ENCODE measurements at regions not wholly inside any gene's neighbourhood (a gene's known extent, or its start where the extent isn't known, plus 50 kb on each side); places are given as distances from the start of the nearest gene placed in this dataset.

GRCh38 chr7:23964715-23965114 is 254.7 kb downstream of the STK31 start:
- Histone ChIP-seq H3K9me3 (ENCODE audit: low read depth, low read length) (no peaks in the 10 kb centered on the region), H4K20me1 (ENCODE audit: insufficient read depth, low read length) (no peaks in the 10 kb centered on the region), H3K27ac (ENCODE audit: low read depth, low read length) (no peak overlapping the region), H3K36me3 (ENCODE audit: insufficient read depth, low read length) (no peaks in the 10 kb centered on the region), H3K4me3 (ENCODE audit: insufficient read depth, low read length) (no peak overlapping the region), H2AFZ (ENCODE audit: low read length) (no peak overlapping the region), H3K4me1 (ENCODE audit: insufficient read depth, low read length) (no peaks in the 10 kb centered on the region), H3K4me2 (ENCODE audit: insufficient read depth, low read length) (no peak overlapping the region), H3K79me2 (ENCODE audit: insufficient read depth, low read length) (no peaks in the 10 kb centered on the region), H3K27me3 (ENCODE audit: insufficient read depth, low read length) (no peaks in the 10 kb centered on the region)
- DNase-seq (ENCODE audit: insufficient read length, low spot score, missing footprints), result no peak
- TF ChIP-seq, protein P1, sequence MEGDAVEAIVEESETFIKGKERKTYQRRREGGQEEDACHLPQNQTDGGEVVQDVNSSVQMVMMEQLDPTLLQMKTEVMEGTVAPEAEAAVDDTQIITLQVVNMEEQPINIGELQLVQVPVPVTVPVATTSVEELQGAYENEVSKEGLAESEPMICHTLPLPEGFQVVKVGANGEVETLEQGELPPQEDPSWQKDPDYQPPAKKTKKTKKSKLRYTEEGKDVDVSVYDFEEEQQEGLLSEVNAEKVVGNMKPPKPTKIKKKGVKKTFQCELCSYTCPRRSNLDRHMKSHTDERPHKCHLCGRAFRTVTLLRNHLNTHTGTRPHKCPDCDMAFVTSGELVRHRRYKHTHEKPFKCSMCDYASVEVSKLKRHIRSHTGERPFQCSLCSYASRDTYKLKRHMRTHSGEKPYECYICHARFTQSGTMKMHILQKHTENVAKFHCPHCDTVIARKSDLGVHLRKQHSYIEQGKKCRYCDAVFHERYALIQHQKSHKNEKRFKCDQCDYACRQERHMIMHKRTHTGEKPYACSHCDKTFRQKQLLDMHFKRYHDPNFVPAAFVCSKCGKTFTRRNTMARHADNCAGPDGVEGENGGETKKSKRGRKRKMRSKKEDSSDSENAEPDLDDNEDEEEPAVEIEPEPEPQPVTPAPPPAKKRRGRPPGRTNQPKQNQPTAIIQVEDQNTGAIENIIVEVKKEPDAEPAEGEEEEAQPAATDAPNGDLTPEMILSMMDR (IDR thresholded peaks at IDR 0.05; ENCODE audit: extremely low read depth, low read depth, low read length), result no peak

DNA sequence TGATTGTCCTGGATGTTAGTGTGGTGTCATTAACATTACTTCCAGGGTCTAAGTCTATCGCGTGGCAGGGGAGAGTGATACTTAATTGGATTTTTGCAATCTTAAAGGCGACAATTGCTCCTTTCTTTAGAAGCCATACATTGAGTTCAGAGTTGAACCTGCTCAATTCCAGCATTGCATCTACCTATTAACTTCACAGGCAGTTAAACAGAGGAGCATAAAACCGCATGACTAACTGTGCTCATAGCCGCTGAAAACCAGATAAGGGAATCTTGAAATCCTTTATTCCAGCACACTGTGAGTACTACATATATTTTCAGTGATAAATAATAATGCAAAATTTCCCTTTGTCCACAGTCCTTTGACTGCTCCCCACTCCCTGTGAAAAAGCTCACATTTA is 255.3 kb downstream of the STK31 start:
- H3K4me1 ChIP-seq (ENCODE audit: insufficient read depth, low read length), result no peaks in the 10 kb centered on the region
- no peaks in the 10 kb centered on the region for H3K79me2 ChIP-seq (ENCODE audit: insufficient read depth, low read length)
- TF ChIP-seq, protein P1 (IDR thresholded peaks at IDR 0.05; ENCODE audit: extremely low read depth, low read depth, low read length), result no peak
- no peaks in the 10 kb centered on the region for H3K36me3 ChIP-seq (ENCODE audit: insufficient read depth, low read length)
- no peak overlapping the region for H3K27ac ChIP-seq (ENCODE audit: low read depth, low read length)
- DNase-seq (ENCODE audit: insufficient read length, low spot score, missing footprints), result no peak
- H4K20me1 ChIP-seq (ENCODE audit: insufficient read depth, low read length), result no peaks in the 10 kb centered on the region
- no peaks in the 10 kb centered on the region for H3K9me3 ChIP-seq (ENCODE audit: low read depth, low read length)
- H3K4me2 ChIP-seq (ENCODE audit: insufficient read depth, low read length), result no peak overlapping the region
- H3K27me3 ChIP-seq (ENCODE audit: insufficient read depth, low read length), result no peaks in the 10 kb centered on the region
- no peak overlapping the region for H2AFZ ChIP-seq (ENCODE audit: low read length)
- H3K4me3 ChIP-seq (ENCODE audit: insufficient read depth, low read length), result no peak overlapping the region

GRCh38 chr7:23966941-23967340 is 256.9 kb downstream of the STK31 start:
- DNase-seq (ENCODE audit: insufficient read length, low spot score, missing footprints), result no peak
- Histone ChIP-seq H2AFZ (ENCODE audit: low read length) (no peak overlapping the region), H3K79me2 (ENCODE audit: insufficient read depth, low read length) (no peaks in the 10 kb centered on the region), H3K27ac (ENCODE audit: low read depth, low read length) (no peak overlapping the region), H3K4me3 (ENCODE audit: insufficient read depth, low read length) (no peak overlapping the region), H3K36me3 (ENCODE audit: insufficient read depth, low read length) (no peaks in the 10 kb centered on the region), H3K9me3 (ENCODE audit: low read depth, low read length) (no peaks in the 10 kb centered on the region), H4K20me1 (ENCODE audit: insufficient read depth, low read length) (no peaks in the 10 kb centered on the region), H3K4me2 (ENCODE audit: insufficient read depth, low read length) (no peak overlapping the region), H3K27me3 (ENCODE audit: insufficient read depth, low read length) (no peaks in the 10 kb centered on the region), H3K4me1 (ENCODE audit: insufficient read depth, low read length) (no peaks in the 10 kb centered on the region)
- TF ChIP-seq, protein P1 (IDR thresholded peaks at IDR 0.05; ENCODE audit: extremely low read depth, low read depth, low read length), result no peak

DNA sequence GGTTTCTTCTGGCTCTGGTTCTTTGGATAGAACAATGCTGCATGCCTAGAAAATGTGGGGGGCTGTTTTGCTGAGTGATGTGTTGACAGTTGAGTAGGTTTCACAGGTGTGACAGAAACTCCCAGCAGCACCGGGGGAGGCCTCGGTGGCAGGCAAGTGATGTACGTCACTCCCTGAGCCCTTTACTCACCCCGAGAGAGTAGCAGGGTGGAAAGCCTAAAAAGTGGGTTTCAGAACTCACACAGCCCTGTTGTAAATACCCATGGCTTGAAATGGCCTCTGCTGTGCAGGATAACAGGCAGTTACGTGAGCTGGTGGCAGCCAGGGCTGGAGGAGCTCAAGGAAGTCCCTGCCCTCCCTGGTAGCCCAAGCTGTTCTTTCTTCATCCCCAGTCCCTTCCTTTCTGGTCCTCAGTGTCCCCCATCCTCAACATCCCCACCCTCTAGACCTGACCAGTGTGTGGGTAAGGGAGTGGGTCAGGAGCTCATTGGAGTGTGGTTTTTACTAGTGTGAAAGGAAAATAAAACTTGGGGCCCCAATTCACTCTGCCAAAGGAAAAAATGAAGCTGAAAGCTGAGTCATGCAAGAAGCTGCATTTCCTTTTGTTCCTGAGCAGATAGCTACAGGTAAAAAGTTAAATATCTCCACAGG is 258.1 kb downstream of the STK31 start:
- no peaks in the 10 kb centered on the region for H3K4me1 ChIP-seq (ENCODE audit: insufficient read depth, low read length)
- H4K20me1 ChIP-seq (ENCODE audit: insufficient read depth, low read length), result no peaks in the 10 kb centered on the region
- H2AFZ ChIP-seq (ENCODE audit: low read length), result no peak overlapping the region
- DNase-seq (ENCODE audit: insufficient read length, low spot score, missing footprints), result no peak
- H3K36me3 ChIP-seq (ENCODE audit: insufficient read depth, low read length), result no peaks in the 10 kb centered on the region
- no peak overlapping the region for H3K4me2 ChIP-seq (ENCODE audit: insufficient read depth, low read length)
- H3K27ac ChIP-seq (ENCODE audit: low read depth, low read length), result no peak overlapping the region
- no peaks in the 10 kb centered on the region for H3K27me3 ChIP-seq (ENCODE audit: insufficient read depth, low read length)
- no peak overlapping the region for H3K4me3 ChIP-seq (ENCODE audit: insufficient read depth, low read length)
- no peaks in the 10 kb centered on the region for H3K79me2 ChIP-seq (ENCODE audit: insufficient read depth, low read length)
- TF ChIP-seq, protein P1 (IDR thresholded peaks at IDR 0.05; ENCODE audit: extremely low read depth, low read depth, low read length), result no peak
- no peaks in the 10 kb centered on the region for H3K9me3 ChIP-seq (ENCODE audit: low read depth, low read length)
